GM23338 (cell line): ENCODE measurements at regions not wholly inside any gene's neighbourhood (a gene's known extent, or its start where the extent isn't known, plus 50 kb on each side); places are given as distances from the start of the nearest gene placed in this dataset.

Experiments
- ATAC-seq: fragments of 200-7000 bp; cut with Tn5 transposase; 3 replicates; pipeline ENCODE4 v1.9.1; 2020
- DNase-seq: peaks from one replicate; pipeline ENCODE4 v3.0.0-alpha.2; 2015; ENCODE audit warnings: low spot score
- H2AFZ ChIP-seq: fragments of 200-600 bp; sonication (generic); 2 replicates; pipeline ENCODE4 v1.8.0; 2016; ENCODE audit warnings: antibody characterized with exemption, mild to moderate bottlenecking, moderate library complexity
- H3F3A ChIP-seq: fragments of 200-600 bp; sonication (generic); replicated peaks from 2 replicates; pipeline ENCODE4 v1.8.0; 2017; ENCODE audit warnings: antibody characterized with exemption, mixed run types, low read depth
- H3K27ac ChIP-seq: fragments of 200-600 bp; sonication (generic); 2 replicates; pipeline ENCODE4 v1.6.1; 2016; ENCODE audit warnings: low read depth
- H3K27me3 ChIP-seq: fragments of 200-600 bp; sonication (generic); 2 replicates; pipeline ENCODE4 v1.8.0; 2016; ENCODE audit warnings: mild to moderate bottlenecking, mixed run types, moderate library complexity; ENCODE audit not compliant: insufficient read depth
- H3K36me3 ChIP-seq: fragments of 200-600 bp; sonication (generic); 2 replicates; pipeline ENCODE4 v1.8.0; 2016; ENCODE audit warnings: mild to moderate bottlenecking; ENCODE audit not compliant: insufficient read depth
- H3K4me1 ChIP-seq: fragments of 200-600 bp; sonication (generic); 2 replicates; pipeline ENCODE4 v1.8.0; 2016; ENCODE audit warnings: mild to moderate bottlenecking, moderate library complexity; ENCODE audit not compliant: insufficient read depth
- H3K4me2 ChIP-seq: fragments of 200-600 bp; sonication (generic); 2 replicates; pipeline ENCODE4 v1.7.1; 2017; ENCODE audit warnings: mixed run types
- H3K4me3 ChIP-seq: fragments of 200-600 bp; sonication (generic); 2 replicates; pipeline ENCODE4 v1.6.1; 2016; ENCODE audit warnings: mixed run types
- H3K79me2 ChIP-seq: fragments of 200-600 bp; sonication (generic); replicated peaks from 2 replicates; pipeline ENCODE4 v1.8.0; 2017; ENCODE audit warnings: mild to moderate bottlenecking; ENCODE audit not compliant: insufficient read depth
- H3K9me2 ChIP-seq: fragments of 200-600 bp; sonication (generic); 2 replicates; pipeline ENCODE4 v1.8.0; 2017; ENCODE audit not compliant: insufficient read depth
- H4K20me1 ChIP-seq: fragments of 200-600 bp; sonication (generic); replicated peaks from 2 replicates; pipeline ENCODE4 v1.8.0; 2017; ENCODE audit warnings: mild to moderate bottlenecking; ENCODE audit not compliant: insufficient read depth
- H3K27ac Mint-ChIP-seq: 2 replicates; pipeline ENCODE4 v1.8.0; 2020; ENCODE audit warnings: inconsistent platforms, mild to moderate bottlenecking, moderate library complexity, mixed read lengths
- H3K27me3 Mint-ChIP-seq: 3 replicates; pipeline ENCODE4 v1.8.0; 2022; ENCODE audit warnings: low read depth, mild to moderate bottlenecking, moderate library complexity, mixed read lengths, inconsistent platforms; ENCODE audit not compliant: insufficient read depth, poor library complexity
- H3K36me3 Mint-ChIP-seq: 3 replicates; pipeline ENCODE4 v1.8.0; 2021; ENCODE audit warnings: low read depth, mild to moderate bottlenecking, inconsistent platforms, moderate library complexity, mixed read lengths
- H3K4me1 Mint-ChIP-seq: 3 replicates; pipeline ENCODE4 v1.8.0; 2020; ENCODE audit warnings: mild to moderate bottlenecking, inconsistent platforms, mixed read lengths
- H3K4me3 Mint-ChIP-seq: 3 replicates; pipeline ENCODE4 v1.8.0; 2021; ENCODE audit warnings: moderate library complexity, mild to moderate bottlenecking, inconsistent platforms, mixed read lengths
- H3K9me3 Mint-ChIP-seq: 3 replicates; pipeline ENCODE4 v1.8.0; 2020; ENCODE audit warnings: moderate library complexity, mild to moderate bottlenecking, inconsistent platforms, mixed read lengths
- CREB1 ChIP-seq: fragments of 250-450 bp; sonication (Bioruptor Pico); IDR thresholded peaks from 2 replicates; pipeline ENCODE4 v1.5.0; 2020; ENCODE audit warnings: low read depth, mild to moderate bottlenecking, moderate library complexity
- EZH2 ChIP-seq: fragments of 200-600 bp; sonication (generic); IDR thresholded peaks from one replicate; pipeline ENCODE4 v1.8.0; 2017; ENCODE audit warnings: antibody characterized with exemption, mild to moderate bottlenecking, low read depth; ENCODE audit not compliant: unreplicated experiment
- EZH2phosphoT487 ChIP-seq: fragments of 200-600 bp; sonication (generic); IDR thresholded peaks from one replicate; pipeline ENCODE4 v1.8.1; 2018; ENCODE audit warnings: antibody characterized with exemption; ENCODE audit not compliant: unreplicated experiment
- JUNB ChIP-seq: IDR thresholded peaks from one replicate; pipeline ENCODE4 v1.6.1; 2016; ENCODE audit warnings: antibody characterized with exemption; ENCODE audit not compliant: unreplicated experiment
- NANOG ChIP-seq: IDR thresholded peaks from 2 replicates; pipeline ENCODE4 v1.6.1; 2016; ENCODE audit warnings: antibody characterized with exemption, borderline replicate concordance
- POLR2AphosphoS5 ChIP-seq: IDR thresholded peaks from 2 replicates; pipeline ENCODE4 v1.6.1; 2016; ENCODE audit warnings: antibody characterized with exemption, low read depth
- REST ChIP-seq: IDR thresholded peaks from one replicate; pipeline ENCODE4 v1.6.1; 2018; ENCODE audit warnings: antibody characterized with exemption; ENCODE audit not compliant: unreplicated experiment
- STAT1 ChIP-seq: IDR thresholded peaks from one replicate; pipeline ENCODE4 v1.6.1; 2016; ENCODE audit warnings: antibody characterized with exemption; ENCODE audit not compliant: unreplicated experiment
- ZNF114 ChIP-seq: fragments of 250-450 bp; sonication (Bioruptor Pico); IDR thresholded peaks from 2 replicates; pipeline ENCODE4 v1.5.0; 2020; ENCODE audit warnings: mild to moderate bottlenecking, moderate library complexity
- ZNF331 ChIP-seq: fragments of 250-450 bp; sonication (Bioruptor Pico); IDR thresholded peaks from 2 replicates; pipeline ENCODE4 v1.5.0; 2020; ENCODE audit warnings: low read depth, mild to moderate bottlenecking, moderate library complexity
- TF ChIP-seq, protein P1 (sequence below): IDR thresholded peaks from 2 replicates; pipeline ENCODE4 v1.6.1; 2016; ENCODE audit warnings: antibody characterized with exemption
- TF ChIP-seq, protein P2 (sequence below), 2 experiments: fragments of 200-600 bp in 1 of 2; sonication (generic) in 1 of 2; conservative IDR thresholded peaks; 2 replicates each; pipeline versions ENCODE4 v1.5.1 to v1.6.1; 2016 to 2017; ENCODE audit warnings: antibody characterized with exemption in 2 of 2, low read depth in 2 of 2, mild to moderate bottlenecking in 2 of 2, moderate library complexity in 1 of 2

GRCh38 chr20:24835195-24835594, 113.9 kb upstream of the CST7 start (continued):
- no peak for TF ChIP-seq STAT1
- no peak for TF ChIP-seq ZNF331 (CRISPR knock-in tag)
- no peak for TF ChIP-seq REST
- no peak for TF ChIP-seq EZH2
- no peak for TF ChIP-seq EZH2phosphoT487
- TF ChIP-seq NANOG = no peak

DNA sequence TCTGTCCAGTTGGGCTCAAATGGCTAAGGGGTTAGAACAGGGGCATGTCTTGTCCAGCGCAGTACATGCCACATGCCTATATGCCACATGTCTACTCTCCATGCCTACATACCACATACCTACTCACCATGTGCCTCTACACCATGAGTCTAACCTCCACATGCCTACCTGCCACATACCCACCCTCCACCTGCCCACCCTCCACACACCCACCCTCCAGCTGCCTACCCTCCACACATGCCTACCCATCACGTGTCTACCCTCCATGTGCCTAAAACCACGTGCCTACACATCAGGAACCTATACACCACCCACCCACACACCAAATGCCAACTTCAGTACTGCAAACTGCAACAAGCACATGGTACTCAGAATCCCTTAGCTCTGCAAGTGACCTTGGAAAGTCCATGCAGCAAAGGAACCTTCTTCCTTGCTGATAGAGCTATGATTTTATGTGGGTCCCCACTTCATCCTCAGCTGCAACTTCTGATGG, 113.0 kb upstream of the CST7 start:
- no peaks in the 10 kb centered on the region for H3F3A ChIP-seq
- no peak overlapping the region for H3K4me3 Mint-ChIP-seq
- H3K4me1 ChIP-seq = no peaks in the 10 kb centered on the region
- H4K20me1 ChIP-seq = no peaks in the 10 kb centered on the region
- 0 out of 3 replicates have a peak, but pooled peaks cover 2% of the 10 kb centered on the region for H3K9me3 Mint-ChIP-seq
- peaks cover 3% of the 10 kb centered on the region; the same call in 1 of the 3 replicates for H3K4me1 Mint-ChIP-seq
- no peaks in the 10 kb centered on the region for H3K27me3 ChIP-seq
- H3K9me2 ChIP-seq = peaks cover 16% of the 10 kb centered on the region; the same call in 1 of the 2 replicates
- H3K27ac Mint-ChIP-seq = no peak overlapping the region
- H3K4me2 ChIP-seq = no peak overlapping the region
- DNase-seq = no peak
- no peaks in the 10 kb centered on the region for H3K36me3 ChIP-seq
- H2AFZ ChIP-seq = no peak overlapping the region
- H3K27ac ChIP-seq = no peak overlapping the region
- H3K27me3 Mint-ChIP-seq = peaks cover 2% of the 10 kb centered on the region
- H3K79me2 ChIP-seq = no peaks in the 10 kb centered on the region
- no peak for ATAC-seq
- no peaks in the 10 kb centered on the region for H3K36me3 Mint-ChIP-seq
- no peak overlapping the region for H3K4me3 ChIP-seq
- TF ChIP-seq, protein P1, sequence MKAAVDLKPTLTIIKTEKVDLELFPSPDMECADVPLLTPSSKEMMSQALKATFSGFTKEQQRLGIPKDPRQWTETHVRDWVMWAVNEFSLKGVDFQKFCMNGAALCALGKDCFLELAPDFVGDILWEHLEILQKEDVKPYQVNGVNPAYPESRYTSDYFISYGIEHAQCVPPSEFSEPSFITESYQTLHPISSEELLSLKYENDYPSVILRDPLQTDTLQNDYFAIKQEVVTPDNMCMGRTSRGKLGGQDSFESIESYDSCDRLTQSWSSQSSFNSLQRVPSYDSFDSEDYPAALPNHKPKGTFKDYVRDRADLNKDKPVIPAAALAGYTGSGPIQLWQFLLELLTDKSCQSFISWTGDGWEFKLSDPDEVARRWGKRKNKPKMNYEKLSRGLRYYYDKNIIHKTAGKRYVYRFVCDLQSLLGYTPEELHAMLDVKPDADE = no peak
- TF ChIP-seq JUNB (no peak), CREB1 (CRISPR knock-in tag) (no peak), NANOG (no peak), ZNF331 (CRISPR knock-in tag) (no peak), ZNF114 (CRISPR knock-in tag) (no peak), POLR2AphosphoS5 (no peak), REST (no peak), EZH2phosphoT487 (no peak), EZH2 (no peak), STAT1 (no peak)
- TF ChIP-seq, protein P2, sequence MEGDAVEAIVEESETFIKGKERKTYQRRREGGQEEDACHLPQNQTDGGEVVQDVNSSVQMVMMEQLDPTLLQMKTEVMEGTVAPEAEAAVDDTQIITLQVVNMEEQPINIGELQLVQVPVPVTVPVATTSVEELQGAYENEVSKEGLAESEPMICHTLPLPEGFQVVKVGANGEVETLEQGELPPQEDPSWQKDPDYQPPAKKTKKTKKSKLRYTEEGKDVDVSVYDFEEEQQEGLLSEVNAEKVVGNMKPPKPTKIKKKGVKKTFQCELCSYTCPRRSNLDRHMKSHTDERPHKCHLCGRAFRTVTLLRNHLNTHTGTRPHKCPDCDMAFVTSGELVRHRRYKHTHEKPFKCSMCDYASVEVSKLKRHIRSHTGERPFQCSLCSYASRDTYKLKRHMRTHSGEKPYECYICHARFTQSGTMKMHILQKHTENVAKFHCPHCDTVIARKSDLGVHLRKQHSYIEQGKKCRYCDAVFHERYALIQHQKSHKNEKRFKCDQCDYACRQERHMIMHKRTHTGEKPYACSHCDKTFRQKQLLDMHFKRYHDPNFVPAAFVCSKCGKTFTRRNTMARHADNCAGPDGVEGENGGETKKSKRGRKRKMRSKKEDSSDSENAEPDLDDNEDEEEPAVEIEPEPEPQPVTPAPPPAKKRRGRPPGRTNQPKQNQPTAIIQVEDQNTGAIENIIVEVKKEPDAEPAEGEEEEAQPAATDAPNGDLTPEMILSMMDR (conservative IDR thresholded peaks at IDR 0.05; ENCODE audit: low read depth in 2 of 2) = no peak
